SK-N-SH treated with all-trans-retinoic acid at 6 μM for 48 hours (cell line): ENCODE measurements at regions not wholly inside any gene's neighbourhood (a gene's known extent, or its start where the extent isn't known, plus 50 kb on each side); places are given as distances from the start of the nearest gene placed in this dataset.

Experiments used
- ESRRG ChIP-seq: fragments of 250-450 bp; sonication (Bioruptor Pico); IDR thresholded peaks from 2 replicates; pipeline ENCODE4 v1.6.1; 2021; ENCODE audit warnings: mild to moderate bottlenecking
- OSR1 ChIP-seq: fragments of 250-450 bp; sonication (Bioruptor Pico); IDR thresholded peaks from 2 replicates; pipeline ENCODE4 v1.8.0; 2022; ENCODE audit warnings: moderate library complexity, mild to moderate bottlenecking, inconsistent platforms
- PPARA ChIP-seq: fragments of 250-450 bp; sonication (Bioruptor Pico); IDR thresholded peaks from 2 replicates; pipeline ENCODE4 v1.5.0; 2020; ENCODE audit warnings: mild to moderate bottlenecking, borderline replicate concordance
- SNAI2 ChIP-seq: fragments of 250-450 bp; sonication (Bioruptor Pico); IDR thresholded peaks from 2 replicates; pipeline ENCODE4 v1.5.0; 2020; ENCODE audit warnings: mild to moderate bottlenecking, moderate library complexity
- ZNF70 ChIP-seq: fragments of 450-650 bp; formaldehyde crosslinking; IDR thresholded peaks from 2 replicates; pipeline ENCODE4 v1.5.0; 2020; ENCODE audit warnings: mild to moderate bottlenecking, moderate library complexity
- TF ChIP-seq, protein P1 (sequence below): fragments of 250-450 bp; sonication (Bioruptor Pico); IDR thresholded peaks from 2 replicates; pipeline ENCODE4 v1.5.1; 2020; ENCODE audit warnings: low read depth, mild to moderate bottlenecking, moderate library complexity
- TF ChIP-seq, protein P2 (sequence below): fragments of 250-450 bp; sonication (Bioruptor Pico); IDR thresholded peaks from 2 replicates; pipeline ENCODE4 v1.8.0; 2020; ENCODE audit warnings: mild to moderate bottlenecking, moderate library complexity, borderline replicate concordance

DNA sequence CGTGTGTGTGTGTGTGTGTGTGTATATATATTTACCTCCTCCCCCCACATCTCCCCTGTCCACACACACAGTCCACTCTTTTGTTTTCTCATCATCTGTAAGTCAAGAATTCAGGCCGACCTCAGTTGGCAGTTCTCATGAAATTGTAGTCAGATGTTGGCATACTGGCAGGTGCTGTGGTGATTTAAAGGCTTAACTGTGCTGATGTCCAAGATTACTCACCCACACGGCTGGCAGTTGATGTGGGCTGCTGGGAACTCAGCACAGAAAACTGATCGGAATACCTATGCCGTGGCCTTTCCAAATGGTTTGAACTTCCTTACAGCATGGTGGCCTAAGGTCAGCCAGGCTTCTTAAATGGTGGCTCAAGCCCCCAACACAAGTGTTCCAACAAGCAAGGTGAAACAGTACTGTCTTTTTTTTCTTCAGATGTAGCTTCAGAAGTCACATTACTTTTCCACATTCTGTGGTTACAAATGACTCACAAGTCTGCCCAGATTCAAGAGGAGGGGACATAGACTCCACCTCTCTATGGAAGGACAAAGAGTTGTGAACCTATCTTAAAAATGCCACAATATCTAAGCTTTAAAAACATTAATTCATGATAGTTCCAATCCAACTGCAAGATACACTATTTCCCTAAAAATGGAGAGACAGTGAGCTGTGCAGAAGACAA is 198.5 kb upstream of the HS3ST4 start:
- TF ChIP-seq OSR1 (no peak), ESRRG (CRISPR knock-in tag) (no peak), SNAI2 (CRISPR knock-in tag) (no peak), PPARA (no peak), ZNF70 (no peak)
- TF ChIP-seq, protein P1, sequence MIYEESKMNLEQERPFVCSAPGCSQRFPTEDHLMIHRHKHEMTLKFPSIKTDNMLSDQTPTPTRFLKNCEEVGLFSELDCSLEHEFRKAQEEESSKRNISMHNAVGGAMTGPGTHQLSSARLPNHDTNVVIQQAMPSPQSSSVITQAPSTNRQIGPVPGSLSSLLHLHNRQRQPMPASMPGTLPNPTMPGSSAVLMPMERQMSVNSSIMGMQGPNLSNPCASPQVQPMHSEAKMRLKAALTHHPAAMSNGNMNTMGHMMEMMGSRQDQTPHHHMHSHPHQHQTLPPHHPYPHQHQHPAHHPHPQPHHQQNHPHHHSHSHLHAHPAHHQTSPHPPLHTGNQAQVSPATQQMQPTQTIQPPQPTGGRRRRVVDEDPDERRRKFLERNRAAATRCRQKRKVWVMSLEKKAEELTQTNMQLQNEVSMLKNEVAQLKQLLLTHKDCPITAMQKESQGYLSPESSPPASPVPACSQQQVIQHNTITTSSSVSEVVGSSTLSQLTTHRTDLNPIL (CRISPR knock-in tag) = no peak
- TF ChIP-seq, protein P2, sequence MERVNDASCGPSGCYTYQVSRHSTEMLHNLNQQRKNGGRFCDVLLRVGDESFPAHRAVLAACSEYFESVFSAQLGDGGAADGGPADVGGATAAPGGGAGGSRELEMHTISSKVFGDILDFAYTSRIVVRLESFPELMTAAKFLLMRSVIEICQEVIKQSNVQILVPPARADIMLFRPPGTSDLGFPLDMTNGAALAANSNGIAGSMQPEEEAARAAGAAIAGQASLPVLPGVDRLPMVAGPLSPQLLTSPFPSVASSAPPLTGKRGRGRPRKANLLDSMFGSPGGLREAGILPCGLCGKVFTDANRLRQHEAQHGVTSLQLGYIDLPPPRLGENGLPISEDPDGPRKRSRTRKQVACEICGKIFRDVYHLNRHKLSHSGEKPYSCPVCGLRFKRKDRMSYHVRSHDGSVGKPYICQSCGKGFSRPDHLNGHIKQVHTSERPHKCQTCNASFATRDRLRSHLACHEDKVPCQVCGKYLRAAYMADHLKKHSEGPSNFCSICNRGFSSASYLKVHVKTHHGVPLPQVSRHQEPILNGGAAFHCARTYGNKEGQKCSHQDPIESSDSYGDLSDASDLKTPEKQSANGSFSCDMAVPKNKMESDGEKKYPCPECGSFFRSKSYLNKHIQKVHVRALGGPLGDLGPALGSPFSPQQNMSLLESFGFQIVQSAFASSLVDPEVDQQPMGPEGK (CRISPR knock-in tag) = no peak
